A549 (cell line): ENCODE measurements at regions not wholly inside any gene's neighbourhood (a gene's known extent, or its start where the extent isn't known, plus 50 kb on each side); places are given as distances from the start of the nearest gene placed in this dataset.

Source experiments
- CEBPB ChIP-seq, 2 experiments: fragments of >200 bp in 1 of 2; sonication (Bioruptor Twin) in 1 of 2; formaldehyde crosslinking in 1 of 2; IDR thresholded peaks; 2 replicates each; pipeline ENCODE4 v1.6.1; 2012 to 2016
- CHD4 ChIP-seq: fragments of 200-600 bp; sonication (generic); IDR thresholded peaks from 2 replicates; pipeline ENCODE4 v1.6.1; 2016; ENCODE audit warnings: antibody characterized with exemption, mild to moderate bottlenecking, borderline replicate concordance
- EHF ChIP-seq: fragments of 250-450 bp; sonication (Bioruptor Pico); IDR thresholded peaks from 2 replicates; pipeline ENCODE4 v1.5.0; 2020; ENCODE audit warnings: mild to moderate bottlenecking
- EP300 ChIP-seq, 2 experiments: fragments of >200 bp; sonication (Bioruptor Twin); formaldehyde crosslinking; IDR thresholded peaks; 2 replicates in 1 of 2; 3 replicates in 1 of 2; pipeline ENCODE4 v1.6.1; 2016 to 2017
- GATA3 ChIP-seq: IDR thresholded peaks from 2 replicates; pipeline ENCODE4 v1.6.1; 2012; ENCODE audit warnings: borderline replicate concordance
- HOXB13 ChIP-seq: fragments of 250-450 bp; sonication (Bioruptor Pico); IDR thresholded peaks from 2 replicates; pipeline ENCODE4 v1.5.0; 2020; ENCODE audit warnings: low read depth, mild to moderate bottlenecking, moderate library complexity
- HOXB5 ChIP-seq: fragments of 250-450 bp; sonication (Bioruptor Pico); IDR thresholded peaks from 2 replicates; pipeline ENCODE4 v1.5.0; 2020; ENCODE audit warnings: mild to moderate bottlenecking, moderate library complexity
- JUN ChIP-seq, 2 experiments: fragments of >200 bp; sonication (Bioruptor Twin); formaldehyde crosslinking; IDR thresholded peaks; 2 replicates in 1 of 2; 3 replicates in 1 of 2; pipeline ENCODE4 v1.6.1; 2016 to 2017
- NFE2L2 ChIP-seq: fragments of 150-350 bp; conservative IDR thresholded peaks from 2 replicates; pipeline ENCODE4 v1.6.1; 2014; ENCODE audit warnings: low read length
- PHF8 ChIP-seq: fragments of 200-600 bp; sonication (generic); IDR thresholded peaks from 2 replicates; pipeline ENCODE4 v1.6.1; 2016; ENCODE audit warnings: low read depth, mild to moderate bottlenecking, antibody characterized with exemption, moderate library complexity, borderline replicate concordance
- RCOR1 ChIP-seq: fragments of 150-350 bp; IDR thresholded peaks from 2 replicates; pipeline ENCODE4 v1.6.1; 2014; ENCODE audit warnings: antibody characterized with exemption, low read length, low read depth
- RNF2 ChIP-seq: fragments of 200-600 bp; sonication (generic); IDR thresholded peaks from 2 replicates; pipeline ENCODE4 v1.6.1; 2016; ENCODE audit warnings: low read depth, mild to moderate bottlenecking, antibody characterized with exemption, moderate library complexity, borderline replicate concordance
- SMC3 ChIP-seq: fragments of >200 bp; sonication (Bioruptor Twin); formaldehyde crosslinking; IDR thresholded peaks from 3 replicates; pipeline ENCODE4 v1.6.1; 2018; ENCODE audit warnings: inconsistent platforms
- ZC3H11A ChIP-seq: fragments of 450-650 bp; IDR thresholded peaks from 2 replicates; pipeline ENCODE4 v1.6.1; 2014; ENCODE audit warnings: antibody characterized with exemption, mild to moderate bottlenecking
- ZFP36 ChIP-seq: fragments of 450-650 bp; IDR thresholded peaks from 2 replicates; pipeline ENCODE4 v1.6.1; 2014; ENCODE audit warnings: borderline replicate concordance; ENCODE audit not compliant: partially characterized antibody
- TF ChIP-seq, protein P1 (sequence below): fragments of 200-600 bp; sonication (generic); IDR thresholded peaks from 2 replicates; pipeline ENCODE4 v1.6.1; 2016; ENCODE audit warnings: antibody characterized with exemption, mild to moderate bottlenecking, moderate library complexity
- TF ChIP-seq, protein P2 (sequence below): fragments of 250-450 bp; sonication (Bioruptor Pico); IDR thresholded peaks from 2 replicates; pipeline ENCODE4 v1.5.0; 2021; ENCODE audit warnings: mild to moderate bottlenecking, moderate library complexity, borderline replicate concordance
- TF ChIP-seq, protein P3 (sequence below): fragments of >200 bp; sonication (Bioruptor Twin); formaldehyde crosslinking; IDR thresholded peaks from 3 replicates; pipeline ENCODE4 v1.6.1; 2016
- TF ChIP-seq, protein P4 (sequence below): fragments of 450-650 bp; IDR thresholded peaks from 2 replicates; pipeline ENCODE4 v1.6.1; 2014; ENCODE audit warnings: antibody characterized with exemption
- TF ChIP-seq, protein P5 (sequence below): fragments of >200 bp; sonication (Bioruptor Twin); formaldehyde crosslinking; IDR thresholded peaks from 3 replicates; pipeline ENCODE4 v1.5.1; 2016

DNA sequence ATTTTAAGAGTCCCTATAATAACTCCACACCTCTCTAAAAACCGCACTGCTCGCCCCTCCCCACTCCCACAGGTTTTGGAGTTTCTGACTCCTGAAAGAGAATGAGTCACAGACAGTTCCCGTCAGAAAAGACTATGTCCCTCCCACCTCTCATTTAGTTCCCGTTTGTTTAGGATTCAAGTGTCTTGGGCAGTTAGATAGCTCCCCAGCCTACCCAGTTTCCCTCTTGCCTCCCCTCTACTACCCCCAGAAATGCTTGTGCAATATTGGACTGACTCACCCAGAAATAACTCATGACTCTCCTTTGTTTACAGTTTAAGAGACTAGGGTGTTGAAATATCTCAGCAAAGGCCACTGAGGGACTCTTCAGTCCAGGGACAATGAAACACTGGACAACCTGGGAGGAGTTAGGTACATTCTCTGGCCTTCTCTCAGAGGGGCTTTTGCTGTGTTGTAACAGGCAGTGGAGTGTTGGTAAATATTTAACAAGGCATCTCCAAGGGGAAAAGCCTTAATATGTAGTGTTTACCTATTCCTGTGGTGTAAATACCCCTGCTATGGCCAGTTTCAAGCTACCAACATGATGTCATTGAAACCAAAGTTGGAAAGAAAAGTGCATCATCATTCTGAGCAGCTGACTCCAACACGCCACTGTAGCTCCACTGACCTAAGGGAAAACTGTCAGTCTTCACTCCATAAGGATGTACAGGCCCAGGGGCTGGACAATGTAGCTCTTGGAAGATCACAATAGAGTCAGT lies 96.1 kb upstream of the CHD2 start (continued):
- TF ChIP-seq, protein P1, sequence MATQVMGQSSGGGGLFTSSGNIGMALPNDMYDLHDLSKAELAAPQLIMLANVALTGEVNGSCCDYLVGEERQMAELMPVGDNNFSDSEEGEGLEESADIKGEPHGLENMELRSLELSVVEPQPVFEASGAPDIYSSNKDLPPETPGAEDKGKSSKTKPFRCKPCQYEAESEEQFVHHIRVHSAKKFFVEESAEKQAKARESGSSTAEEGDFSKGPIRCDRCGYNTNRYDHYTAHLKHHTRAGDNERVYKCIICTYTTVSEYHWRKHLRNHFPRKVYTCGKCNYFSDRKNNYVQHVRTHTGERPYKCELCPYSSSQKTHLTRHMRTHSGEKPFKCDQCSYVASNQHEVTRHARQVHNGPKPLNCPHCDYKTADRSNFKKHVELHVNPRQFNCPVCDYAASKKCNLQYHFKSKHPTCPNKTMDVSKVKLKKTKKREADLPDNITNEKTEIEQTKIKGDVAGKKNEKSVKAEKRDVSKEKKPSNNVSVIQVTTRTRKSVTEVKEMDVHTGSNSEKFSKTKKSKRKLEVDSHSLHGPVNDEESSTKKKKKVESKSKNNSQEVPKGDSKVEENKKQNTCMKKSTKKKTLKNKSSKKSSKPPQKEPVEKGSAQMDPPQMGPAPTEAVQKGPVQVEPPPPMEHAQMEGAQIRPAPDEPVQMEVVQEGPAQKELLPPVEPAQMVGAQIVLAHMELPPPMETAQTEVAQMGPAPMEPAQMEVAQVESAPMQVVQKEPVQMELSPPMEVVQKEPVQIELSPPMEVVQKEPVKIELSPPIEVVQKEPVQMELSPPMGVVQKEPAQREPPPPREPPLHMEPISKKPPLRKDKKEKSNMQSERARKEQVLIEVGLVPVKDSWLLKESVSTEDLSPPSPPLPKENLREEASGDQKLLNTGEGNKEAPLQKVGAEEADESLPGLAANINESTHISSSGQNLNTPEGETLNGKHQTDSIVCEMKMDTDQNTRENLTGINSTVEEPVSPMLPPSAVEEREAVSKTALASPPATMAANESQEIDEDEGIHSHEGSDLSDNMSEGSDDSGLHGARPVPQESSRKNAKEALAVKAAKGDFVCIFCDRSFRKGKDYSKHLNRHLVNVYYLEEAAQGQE, result no peak
- TF ChIP-seq, protein P2, sequence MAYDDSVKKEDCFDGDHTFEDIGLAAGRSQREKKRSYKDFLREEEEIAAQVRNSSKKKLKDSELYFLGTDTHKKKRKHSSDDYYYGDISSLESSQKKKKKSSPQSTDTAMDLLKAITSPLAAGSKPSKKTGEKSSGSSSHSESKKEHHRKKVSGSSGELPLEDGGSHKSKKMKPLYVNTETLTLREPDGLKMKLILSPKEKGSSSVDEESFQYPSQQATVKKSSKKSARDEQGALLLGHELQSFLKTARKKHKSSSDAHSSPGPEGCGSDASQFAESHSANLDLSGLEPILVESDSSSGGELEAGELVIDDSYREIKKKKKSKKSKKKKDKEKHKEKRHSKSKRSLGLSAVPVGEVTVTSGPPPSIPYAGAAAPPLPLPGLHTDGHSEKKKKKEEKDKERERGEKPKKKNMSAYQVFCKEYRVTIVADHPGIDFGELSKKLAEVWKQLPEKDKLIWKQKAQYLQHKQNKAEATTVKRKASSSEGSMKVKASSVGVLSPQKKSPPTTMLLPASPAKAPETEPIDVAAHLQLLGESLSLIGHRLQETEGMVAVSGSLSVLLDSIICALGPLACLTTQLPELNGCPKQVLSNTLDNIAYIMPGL (CRISPR knock-in tag), result no peak
- TF ChIP-seq ZC3H11A, result no peak
- TF ChIP-seq CEBPB (IDR thresholded peaks at IDR 0.05), result peak; percentile 100
- peak; percentile 100 for TF ChIP-seq JUN (IDR thresholded peaks at IDR 0.05)
- TF ChIP-seq CHD4, result no peak
- TF ChIP-seq HOXB13, result no peak
- TF ChIP-seq, protein P3, sequence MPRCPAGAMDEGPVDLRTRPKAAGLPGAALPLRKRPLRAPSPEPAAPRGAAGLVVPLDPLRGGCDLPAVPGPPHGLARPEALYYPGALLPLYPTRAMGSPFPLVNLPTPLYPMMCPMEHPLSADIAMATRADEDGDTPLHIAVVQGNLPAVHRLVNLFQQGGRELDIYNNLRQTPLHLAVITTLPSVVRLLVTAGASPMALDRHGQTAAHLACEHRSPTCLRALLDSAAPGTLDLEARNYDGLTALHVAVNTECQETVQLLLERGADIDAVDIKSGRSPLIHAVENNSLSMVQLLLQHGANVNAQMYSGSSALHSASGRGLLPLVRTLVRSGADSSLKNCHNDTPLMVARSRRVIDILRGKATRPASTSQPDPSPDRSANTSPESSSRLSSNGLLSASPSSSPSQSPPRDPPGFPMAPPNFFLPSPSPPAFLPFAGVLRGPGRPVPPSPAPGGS, result peak; percentile 100
- TF ChIP-seq, protein P4, sequence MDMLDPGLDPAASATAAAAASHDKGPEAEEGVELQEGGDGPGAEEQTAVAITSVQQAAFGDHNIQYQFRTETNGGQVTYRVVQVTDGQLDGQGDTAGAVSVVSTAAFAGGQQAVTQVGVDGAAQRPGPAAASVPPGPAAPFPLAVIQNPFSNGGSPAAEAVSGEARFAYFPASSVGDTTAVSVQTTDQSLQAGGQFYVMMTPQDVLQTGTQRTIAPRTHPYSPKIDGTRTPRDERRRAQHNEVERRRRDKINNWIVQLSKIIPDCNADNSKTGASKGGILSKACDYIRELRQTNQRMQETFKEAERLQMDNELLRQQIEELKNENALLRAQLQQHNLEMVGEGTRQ, result peak; percentile 56
- peak; percentile 99 for TF ChIP-seq GATA3
- TF ChIP-seq EP300 (IDR thresholded peaks at IDR 0.05), result peak; percentile 98
- no peak; the same call in 1 of the 2 replicates for TF ChIP-seq HOXB5
- peak; percentile 91 for TF ChIP-seq NFE2L2
- TF ChIP-seq EHF, result peak; percentile 94
- no peak for TF ChIP-seq RNF2
- TF ChIP-seq, protein P5, sequence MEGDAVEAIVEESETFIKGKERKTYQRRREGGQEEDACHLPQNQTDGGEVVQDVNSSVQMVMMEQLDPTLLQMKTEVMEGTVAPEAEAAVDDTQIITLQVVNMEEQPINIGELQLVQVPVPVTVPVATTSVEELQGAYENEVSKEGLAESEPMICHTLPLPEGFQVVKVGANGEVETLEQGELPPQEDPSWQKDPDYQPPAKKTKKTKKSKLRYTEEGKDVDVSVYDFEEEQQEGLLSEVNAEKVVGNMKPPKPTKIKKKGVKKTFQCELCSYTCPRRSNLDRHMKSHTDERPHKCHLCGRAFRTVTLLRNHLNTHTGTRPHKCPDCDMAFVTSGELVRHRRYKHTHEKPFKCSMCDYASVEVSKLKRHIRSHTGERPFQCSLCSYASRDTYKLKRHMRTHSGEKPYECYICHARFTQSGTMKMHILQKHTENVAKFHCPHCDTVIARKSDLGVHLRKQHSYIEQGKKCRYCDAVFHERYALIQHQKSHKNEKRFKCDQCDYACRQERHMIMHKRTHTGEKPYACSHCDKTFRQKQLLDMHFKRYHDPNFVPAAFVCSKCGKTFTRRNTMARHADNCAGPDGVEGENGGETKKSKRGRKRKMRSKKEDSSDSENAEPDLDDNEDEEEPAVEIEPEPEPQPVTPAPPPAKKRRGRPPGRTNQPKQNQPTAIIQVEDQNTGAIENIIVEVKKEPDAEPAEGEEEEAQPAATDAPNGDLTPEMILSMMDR, result no peak
- TF ChIP-seq RCOR1, result no peak
- TF ChIP-seq SMC3, result peak; percentile 59; the same call in 2 of the 3 replicates
- peak; percentile 76 for TF ChIP-seq ZFP36
- no peak for TF ChIP-seq PHF8
- TF ChIP-seq, all 56 proteins: peak for 22
